DND-41 (cell line): ENCODE measurements at regions not wholly inside any gene's neighbourhood (a gene's known extent, or its start where the extent isn't known, plus 50 kb on each side); places are given as distances from the start of the nearest gene placed in this dataset.
A peak's percentile ranks its signal among the peaks of the same experiment; 100 is the strongest.
"Not testable (repeated sequence)": the region's sequence is repeated elsewhere in the genome, so short reads cannot be mapped to it uniquely, and the experiment has no call there.

ENCODE experiments used
- ATAC-seq: fragments of 200-7000 bp; cut with Tn5 transposase; 3 replicates; pipeline ENCODE4 v1.9.1; 2021; ENCODE audit warnings: low read depth; ENCODE audit not compliant: insufficient read depth
- DNase-seq: peaks from one replicate; pipeline ENCODE4 v3.0.0-alpha.2; 2020
- H2AFZ ChIP-seq: 2 replicates; pipeline ENCODE4 v1.6.0; 2012; ENCODE audit warnings: low read depth, low read length
- H3K27ac ChIP-seq: 2 replicates; pipeline ENCODE4 v1.5.1; 2012; ENCODE audit warnings: low read length, inconsistent platforms
- H3K27me3 ChIP-seq: fragments of 200-600 bp; sonication (generic); 2 replicates; pipeline ENCODE4 v1.6.0; 2012; ENCODE audit warnings: low read length, mild to moderate bottlenecking, inconsistent platforms; ENCODE audit not compliant: insufficient read depth, poor library complexity
- H3K36me3 ChIP-seq: 2 replicates; pipeline ENCODE4 v1.5.1; 2012; ENCODE audit warnings: low read length, inconsistent platforms; ENCODE audit not compliant: insufficient read depth
- H3K4me1 ChIP-seq: 2 replicates; pipeline ENCODE4 v1.5.1; 2012; ENCODE audit warnings: mild to moderate bottlenecking, low read length; ENCODE audit not compliant: insufficient read depth
- H3K4me2 ChIP-seq: 2 replicates; pipeline ENCODE4 v1.6.0; 2012; ENCODE audit warnings: mild to moderate bottlenecking, moderate library complexity, low read length, inconsistent platforms; ENCODE audit not compliant: insufficient read depth
- H3K4me3 ChIP-seq, 2 experiments: fragments of 200-600 bp in 1 of 2; shearing (Covaris generic) in 1 of 2; 2 replicates each; pipeline ENCODE4 v1.5.1; 2012 to 2016; ENCODE audit warnings: inconsistent platforms in 2 of 2, low read length in 2 of 2, mild to moderate bottlenecking in 2 of 2, low read depth in 1 of 2, moderate library complexity in 1 of 2
- H3K79me2 ChIP-seq: 2 replicates; pipeline ENCODE4 v1.6.0; 2012; ENCODE audit warnings: low read length, inconsistent platforms; ENCODE audit not compliant: insufficient read depth
- H3K9ac ChIP-seq: 2 replicates; pipeline ENCODE4 v1.6.0; 2012; ENCODE audit warnings: low read depth, mild to moderate bottlenecking, inconsistent platforms, low read length, moderate library complexity
- H3K9me3 ChIP-seq: 2 replicates; pipeline ENCODE4 v1.5.1; 2012; ENCODE audit warnings: low read length, moderate library complexity, mild to moderate bottlenecking, inconsistent platforms; ENCODE audit not compliant: insufficient read depth, severe bottlenecking
- H4K20me1 ChIP-seq: 2 replicates; pipeline ENCODE4 v1.6.0; 2012; ENCODE audit warnings: low read length; ENCODE audit not compliant: insufficient read depth
- CTCF ChIP-seq: IDR thresholded peaks from 2 replicates; pipeline ENCODE4 v1.5.1; 2012; ENCODE audit warnings: borderline replicate concordance, low read length, moderate library complexity, mild to moderate bottlenecking; ENCODE audit not compliant: poor library complexity, severe bottlenecking; ENCODE audit errors: extremely low read depth
- EZH2 ChIP-seq: IDR thresholded peaks from 3 replicates; pipeline ENCODE4 v1.6.1; 2012; ENCODE audit warnings: borderline replicate concordance, low read depth, mild to moderate bottlenecking, moderate library complexity, low read length, inconsistent platforms; ENCODE audit not compliant: severe bottlenecking

- Histone ChIP-seq H2AFZ (no peak overlapping the region), H3K36me3 (no peaks in the 10 kb centered on the region), H3K4me2 (no peak overlapping the region), H3K9ac (no peak overlapping the region), H3K27me3 (no peaks in the 10 kb centered on the region), H3K79me2 (no peaks in the 10 kb centered on the region), H4K20me1 (no peaks in the 10 kb centered on the region), H3K9me3 (peaks cover 6% of the 10 kb centered on the region), H3K4me1 (no peaks in the 10 kb centered on the region), H3K27ac (no peak overlapping the region), H3K4me3 (no peak overlapping the region)
- ATAC-seq, result peak; percentile 39; the same call in 1 of the 3 replicates
- DNase-seq, result no peak
- no peak for TF ChIP-seq CTCF
- TF ChIP-seq EZH2, result no peak
These were observed 614.7 kb upstream of the EPHA5 start for GRCh38 chr4:66284991-66285451.

- Histone ChIP-seq H3K79me2 (no peaks in the 10 kb centered on the region), H3K4me1 (no peaks in the 10 kb centered on the region), H3K9me3 (no peaks in the 10 kb centered on the region), H2AFZ (no peak overlapping the region), H3K36me3 (no peaks in the 10 kb centered on the region), H3K9ac (no peak overlapping the region), H3K27ac (no peak overlapping the region), H4K20me1 (no peaks in the 10 kb centered on the region), H3K4me2 (no peak overlapping the region), H3K27me3 (no peaks in the 10 kb centered on the region), H3K4me3 (no peak overlapping the region)
- DNase-seq (no peak), ATAC-seq (no peak)
- no peak for TF ChIP-seq EZH2
- no peak for TF ChIP-seq CTCF
These were observed 608.8 kb upstream of the EPHA5 start for GRCh38 chr4:66279084-66279483.

DNA sequence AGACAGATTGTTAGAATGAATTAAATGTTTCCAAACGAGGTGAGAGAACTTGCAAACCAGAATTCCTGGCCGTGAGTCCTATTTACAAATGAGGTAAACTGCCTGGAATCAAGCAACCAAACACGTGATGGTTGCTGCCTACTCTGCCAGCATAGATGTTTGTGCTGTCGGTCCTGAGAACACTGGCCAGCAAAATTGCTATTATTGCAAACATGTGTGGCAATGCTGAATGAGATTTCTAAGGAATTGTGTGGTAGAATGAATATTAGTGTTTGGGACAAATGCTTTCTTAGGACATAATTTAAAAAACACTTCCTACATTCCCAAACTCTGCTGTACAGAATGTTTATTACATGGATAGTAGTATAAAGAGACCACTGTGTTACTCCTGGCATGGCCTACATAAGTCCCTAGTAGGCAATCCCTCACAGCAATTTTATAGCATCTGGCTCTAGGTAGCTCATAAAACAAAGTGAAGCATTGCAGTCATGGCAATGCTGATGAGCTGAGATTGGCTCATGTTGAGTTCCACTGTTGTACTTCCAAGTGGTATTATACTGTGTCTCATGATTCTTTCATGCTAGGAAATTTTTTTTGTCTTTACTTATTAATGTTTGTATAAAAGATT lies 605.2 kb upstream of the EPHA5 start:
- no peak overlapping the region for H2AFZ ChIP-seq
- TF ChIP-seq CTCF (no peak), EZH2 (no peak)
- H3K36me3 ChIP-seq, result no peaks in the 10 kb centered on the region
- no peak overlapping the region for H3K4me2 ChIP-seq
- H3K4me3 ChIP-seq, result no peak overlapping the region
- ATAC-seq, result no peak
- no peak for DNase-seq
- H3K79me2 ChIP-seq, result no peaks in the 10 kb centered on the region
- H3K27ac ChIP-seq, result no peak overlapping the region
- H3K9ac ChIP-seq, result no peak overlapping the region
- no peaks in the 10 kb centered on the region for H3K9me3 ChIP-seq
- H3K27me3 ChIP-seq, result no peaks in the 10 kb centered on the region
- no peaks in the 10 kb centered on the region for H4K20me1 ChIP-seq
- H3K4me1 ChIP-seq, result no peaks in the 10 kb centered on the region

- DNase-seq (no peak), ATAC-seq (no peak)
- no peaks in the 10 kb centered on the region for H3K36me3 ChIP-seq
- H3K4me2 ChIP-seq, result no peak overlapping the region
- H3K27me3 ChIP-seq, result no peaks in the 10 kb centered on the region
- TF ChIP-seq EZH2 (no peak), CTCF (no peak)
- no peaks in the 10 kb centered on the region for H4K20me1 ChIP-seq
- H3K27ac ChIP-seq, result no peak overlapping the region
- H3K4me3 ChIP-seq, result no peak overlapping the region
- H3K4me1 ChIP-seq, result no peaks in the 10 kb centered on the region
- no peaks in the 10 kb centered on the region for H3K79me2 ChIP-seq
- no peak overlapping the region for H3K9ac ChIP-seq
- H2AFZ ChIP-seq, result no peak overlapping the region
- no peaks in the 10 kb centered on the region for H3K9me3 ChIP-seq
These were observed 602.8 kb upstream of the EPHA5 start for GRCh38 chr4:66273110-66273509.

DNA sequence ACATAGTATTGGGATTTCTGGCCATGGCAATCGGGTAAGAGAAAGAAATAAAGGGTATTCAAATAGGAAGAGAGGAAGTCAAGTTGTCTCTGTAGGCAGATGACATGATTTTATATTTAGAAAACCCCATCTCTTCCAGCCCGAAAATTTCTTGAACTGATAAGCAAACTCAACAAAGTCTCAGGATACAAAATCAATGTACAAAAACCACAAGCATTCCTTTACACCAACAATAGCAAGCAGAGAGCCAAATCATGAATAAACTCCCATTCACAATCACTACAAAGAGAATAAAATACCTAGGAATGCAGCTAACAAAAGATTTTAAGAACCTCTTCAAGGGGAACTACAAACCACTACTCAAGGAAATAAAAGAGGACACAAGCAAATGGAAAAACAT lies 600.1 kb upstream of the EPHA5 start:
- not testable (repeated sequence) for H3K9me3 ChIP-seq, H3K27ac ChIP-seq, H3K9ac ChIP-seq, H2AFZ ChIP-seq, H3K4me3 ChIP-seq, H3K79me2 ChIP-seq, DNase-seq, H3K4me2 ChIP-seq, H3K27me3 ChIP-seq, H3K36me3 ChIP-seq, H3K4me1 ChIP-seq, ATAC-seq, H4K20me1 ChIP-seq
